ENCODE measurements at regions not wholly inside any gene's neighbourhood (a gene's known extent, or its start where the extent isn't known, plus 50 kb on each side); places are given as distances from the start of the nearest gene placed in this dataset.
A peak's percentile ranks its signal among the peaks of the same experiment; 100 is the strongest.

DNA sequence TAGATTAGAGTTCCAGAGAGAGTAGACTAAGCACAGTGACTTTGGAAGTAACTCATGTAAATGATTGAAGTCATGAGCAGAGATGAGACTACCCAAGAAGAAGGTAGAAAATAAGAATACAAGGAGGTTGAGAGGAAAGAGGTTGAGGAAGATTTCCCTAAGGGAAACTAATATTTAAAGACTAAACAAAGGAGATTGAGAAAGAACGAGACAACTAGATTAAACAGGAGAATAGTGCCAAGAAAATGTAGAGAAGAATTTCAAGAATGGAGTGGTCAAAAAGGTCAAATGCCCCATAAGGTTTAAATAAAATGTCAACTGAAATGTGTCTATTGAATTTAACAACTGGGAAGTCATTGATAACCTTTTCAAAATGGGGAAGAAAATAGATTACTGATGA is 59.0 kb downstream of the RPS29 start:
- FAIRE-seq = no peak

GRCh38 chr14:49526101-49526500 is 60.1 kb downstream of the RPS29 start:
- no peak for FAIRE-seq

GRCh38 chr14:49516286-49516685 is 69.9 kb downstream of the RPS29 start:
- FAIRE-seq = no peak

DNA sequence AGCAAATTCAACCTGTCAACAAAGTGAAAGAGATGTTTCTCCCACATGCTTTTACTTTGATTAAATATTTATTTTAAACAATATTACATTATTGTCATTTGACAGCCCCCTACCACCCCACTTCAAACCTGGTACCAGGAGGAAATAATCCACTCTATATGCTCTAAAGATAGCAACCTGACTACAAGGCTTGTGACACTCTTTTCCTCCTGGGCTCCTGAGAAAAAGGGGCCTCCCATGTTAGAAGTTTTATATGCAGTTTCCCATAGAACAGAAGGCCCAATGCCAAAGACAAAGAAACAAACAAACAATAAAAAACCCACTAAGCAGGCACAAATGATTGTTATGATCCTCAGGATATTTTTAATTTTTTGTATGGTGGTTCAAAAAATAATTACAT is 73.6 kb downstream of the RPS29 start:
- FAIRE-seq = no peak

DNA sequence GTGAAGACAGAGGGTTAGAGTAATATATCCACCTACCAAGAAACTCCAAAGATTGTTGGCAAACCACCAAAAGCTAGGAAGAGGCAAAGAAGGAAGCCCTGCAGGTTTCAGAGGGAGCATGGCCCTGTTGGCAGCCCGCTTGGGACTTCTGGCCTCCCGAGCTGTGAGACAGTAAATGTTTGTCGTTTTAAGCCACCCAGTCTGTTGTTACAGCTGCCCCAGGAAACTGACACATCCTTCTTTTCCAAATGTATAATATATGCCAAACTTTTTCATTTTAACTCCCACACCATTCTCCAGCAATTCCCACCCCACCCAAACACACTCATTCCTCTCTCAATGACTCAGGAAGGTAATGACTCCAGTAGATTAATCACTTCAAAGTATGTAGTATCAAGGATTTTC is 74.0 kb downstream of the RPS29 start:
- no peak for FAIRE-seq

GRCh38 chr14:49508124-49508523 is 78.1 kb downstream of the RPS29 start:
- no peak for FAIRE-seq

GRCh38 chr14:49506650-49507049 is 79.5 kb downstream of the RPS29 start:
- FAIRE-seq = no peak

GRCh38 chr14:49505041-49505766 is 81.0 kb downstream of the RPS29 start:
- FAIRE-seq = no peak

DNA sequence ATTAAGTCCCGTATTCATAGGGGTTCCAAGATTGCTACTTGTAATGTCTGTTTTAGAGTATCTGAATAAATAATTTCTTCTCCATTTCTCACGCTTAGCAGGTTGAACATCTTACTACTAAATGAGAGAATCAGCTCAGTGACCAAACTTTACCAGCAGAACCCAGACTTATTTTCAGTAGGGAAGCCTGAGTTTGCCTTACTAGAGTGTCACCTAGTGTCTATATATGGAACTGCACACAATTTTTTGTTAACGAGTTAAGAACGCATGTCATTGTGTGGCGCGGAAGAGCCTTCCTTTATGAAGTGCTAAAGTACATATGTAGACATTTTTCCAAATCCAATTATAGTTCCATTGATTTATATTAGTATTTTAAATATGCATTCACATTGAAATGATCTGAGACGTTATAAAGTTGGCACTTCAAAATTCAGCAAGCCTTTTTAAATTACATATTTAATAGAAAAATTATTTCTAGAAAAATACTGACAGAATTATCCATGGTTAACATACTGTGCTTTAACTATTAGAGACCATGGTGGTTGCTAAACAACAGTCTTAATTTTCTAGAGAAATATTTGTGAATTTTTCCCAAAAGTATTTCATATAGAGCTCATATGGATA is 88.3 kb downstream of the RPS29 start:
- peak; percentile 70 for FAIRE-seq

DNA sequence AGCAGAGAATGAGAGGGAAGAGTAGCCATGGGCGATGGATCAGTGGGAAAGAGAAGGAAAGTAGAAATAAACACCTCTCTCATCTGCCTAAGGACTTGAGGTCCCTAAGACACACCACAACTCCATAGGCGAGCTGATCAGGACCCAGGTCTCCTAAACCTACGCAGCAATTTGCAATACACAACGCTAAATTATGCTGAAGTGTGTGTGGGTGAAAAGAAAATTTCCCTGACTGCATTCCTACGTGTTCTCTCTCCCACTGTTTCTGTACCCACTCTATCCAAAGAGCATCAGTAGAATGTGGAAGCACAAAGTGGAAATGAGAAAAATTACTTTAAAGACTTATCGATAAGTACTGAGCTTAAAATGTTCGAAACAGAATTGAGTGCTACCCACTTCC is 88.9 kb downstream of the RPS29 start:
- FAIRE-seq = no peak

- no peak for FAIRE-seq
These were observed 91.3 kb downstream of the RPS29 start for GRCh38 chr14:49494836-49495235.

DNA sequence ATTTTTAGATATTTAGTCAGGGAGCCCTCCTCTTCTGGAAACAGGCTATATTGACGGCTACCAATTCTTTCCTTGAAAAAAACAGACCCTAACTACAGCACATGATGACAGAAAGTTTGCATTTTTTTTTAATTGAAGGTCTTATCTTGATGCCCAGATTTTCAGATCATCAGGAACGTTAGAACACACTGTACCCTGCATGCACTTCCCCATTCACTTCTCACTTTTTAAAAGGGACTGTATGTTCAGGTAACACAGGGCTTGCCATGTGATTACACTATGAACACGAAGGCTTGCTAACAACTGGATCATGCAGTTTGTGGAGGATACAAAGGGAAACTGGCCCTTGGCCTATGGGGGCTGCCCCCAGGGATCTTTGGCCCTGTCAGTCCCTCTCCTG is 92.6 kb downstream of the RPS29 start:
- no peak for FAIRE-seq

DNA sequence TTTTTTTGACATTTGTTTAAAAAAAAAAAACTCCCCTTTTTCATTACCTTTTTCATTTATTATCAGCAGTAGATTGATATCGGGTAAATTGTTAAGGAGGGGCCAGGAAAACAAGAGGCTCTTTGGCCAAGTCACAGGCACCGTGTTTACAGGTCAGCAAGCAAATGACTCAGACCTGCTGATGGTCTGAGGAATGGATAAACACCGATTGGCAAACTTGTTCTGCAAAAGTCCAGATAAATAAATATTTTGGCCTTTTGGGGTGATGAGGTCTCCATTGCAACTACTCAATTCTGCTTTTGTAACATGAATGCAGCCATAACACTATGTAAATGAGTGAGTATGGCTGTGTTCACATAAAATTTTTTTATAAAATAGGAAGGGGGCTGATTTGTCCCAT is 94.0 kb downstream of the RPS29 start:
- FAIRE-seq = no peak

GRCh38 chr14:49489341-49489740 is 96.8 kb downstream of the RPS29 start:
- FAIRE-seq = no peak

DNA sequence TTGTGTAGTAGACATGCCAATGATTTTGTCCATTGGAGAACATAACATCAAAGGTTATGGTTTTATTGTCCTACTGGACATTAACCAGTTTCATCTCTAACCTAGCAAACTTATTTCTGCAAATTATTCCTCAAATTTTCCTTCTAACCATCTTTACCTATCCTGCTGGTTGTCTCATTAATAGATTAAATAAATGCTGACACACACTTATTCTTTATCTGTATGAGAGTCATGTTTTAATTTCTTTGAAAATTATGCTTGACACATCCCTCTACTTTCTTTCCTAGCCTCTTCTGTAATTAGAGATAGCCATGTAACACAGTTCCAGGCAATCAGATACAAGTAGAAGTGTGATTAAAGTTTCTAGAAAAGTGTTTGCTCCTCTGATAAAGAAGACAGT is 98.9 kb downstream of the RPS29 start:
- FAIRE-seq = no peak

DNA sequence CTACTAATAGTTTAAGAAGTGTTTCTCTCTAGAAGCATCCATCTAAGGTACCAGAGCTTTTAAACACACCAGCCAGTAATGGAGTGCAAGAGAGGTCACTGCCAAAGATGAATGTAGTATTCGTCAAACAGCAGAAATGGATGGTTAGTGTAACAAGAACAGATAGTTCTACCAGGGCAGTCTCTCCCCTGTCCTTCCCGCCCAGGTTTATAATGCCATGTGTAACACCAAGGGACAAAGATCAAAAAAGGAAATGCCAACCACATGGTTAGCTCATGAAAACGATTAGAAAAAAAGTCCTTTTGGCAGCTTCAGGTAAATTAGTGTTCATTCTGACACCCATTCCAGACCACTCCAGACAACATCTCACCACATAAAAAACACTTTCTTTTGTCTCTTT is 100.9 kb downstream of the RPS29 start:
- FAIRE-seq = no peak

DNA sequence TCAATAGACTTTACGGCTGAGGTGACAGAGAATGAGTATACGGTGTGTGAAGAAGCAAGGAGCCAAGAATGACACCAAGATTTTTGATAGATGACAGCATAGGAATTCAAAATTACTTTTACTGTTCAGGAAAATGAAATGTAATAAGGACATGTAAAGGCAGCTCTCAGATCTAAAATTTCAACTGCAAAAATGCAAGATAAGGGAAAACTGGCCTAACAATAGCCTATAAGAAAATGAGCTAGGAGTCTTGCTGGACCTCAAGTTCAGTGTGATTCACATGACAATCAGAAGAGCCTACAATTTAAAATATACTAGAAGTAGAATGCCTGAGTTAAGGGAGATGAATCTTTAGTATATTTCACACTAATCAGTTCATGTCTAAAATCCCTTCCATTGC is 102.0 kb downstream of the RPS29 start:
- FAIRE-seq = no peak

- no peak for FAIRE-seq
These were observed 102.9 kb downstream of the RPS29 start for GRCh38 chr14:49483268-49483667.

DNA sequence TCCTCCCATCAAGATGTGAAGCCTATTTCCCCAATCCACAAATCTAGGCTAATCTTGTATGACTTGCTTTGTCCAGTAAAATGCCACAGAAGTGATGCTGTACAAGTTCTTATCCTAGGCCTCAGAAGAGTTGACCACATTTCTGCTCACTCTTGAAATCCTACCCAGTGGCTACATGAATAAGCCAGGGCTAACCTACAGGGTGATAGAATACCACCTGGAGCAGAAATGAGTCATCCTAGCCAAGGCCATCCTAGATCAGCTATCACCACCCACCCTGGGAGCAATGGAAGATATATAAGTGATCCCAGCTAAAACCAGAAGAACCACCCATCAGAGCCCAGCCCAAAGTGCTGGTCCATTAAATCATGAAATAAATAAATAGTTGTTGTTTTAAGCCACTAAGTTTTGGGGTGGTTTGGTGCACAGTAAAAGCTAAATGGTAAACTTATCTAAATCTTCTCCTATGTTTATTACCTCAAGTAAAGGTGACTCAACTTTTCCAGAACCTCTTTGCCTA is 105.1 kb downstream of the RPS29 start:
- no peak for FAIRE-seq

- FAIRE-seq = no peak
These were observed 106.0 kb downstream of the RPS29 start for GRCh38 chr14:49480053-49480760.

DNA sequence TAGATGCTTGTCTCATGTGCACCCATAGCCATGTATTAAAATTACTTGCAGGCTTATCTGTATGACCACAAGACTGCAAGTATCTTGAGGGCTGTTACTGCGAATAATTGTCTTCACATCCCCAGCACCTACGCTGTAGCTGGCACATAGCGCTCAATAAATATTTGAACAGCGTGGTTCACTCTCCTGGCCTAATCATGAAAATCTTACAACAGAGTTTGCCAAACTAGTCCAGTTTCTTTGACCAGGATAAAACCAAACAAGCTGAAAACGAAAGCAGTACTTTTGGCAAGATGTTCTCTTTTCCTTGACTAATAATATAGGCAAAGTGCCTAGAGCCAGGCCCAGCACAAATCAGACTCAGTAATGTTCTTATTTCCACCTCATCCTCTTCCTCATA is 106.7 kb downstream of the RPS29 start:
- no peak for FAIRE-seq

DNA sequence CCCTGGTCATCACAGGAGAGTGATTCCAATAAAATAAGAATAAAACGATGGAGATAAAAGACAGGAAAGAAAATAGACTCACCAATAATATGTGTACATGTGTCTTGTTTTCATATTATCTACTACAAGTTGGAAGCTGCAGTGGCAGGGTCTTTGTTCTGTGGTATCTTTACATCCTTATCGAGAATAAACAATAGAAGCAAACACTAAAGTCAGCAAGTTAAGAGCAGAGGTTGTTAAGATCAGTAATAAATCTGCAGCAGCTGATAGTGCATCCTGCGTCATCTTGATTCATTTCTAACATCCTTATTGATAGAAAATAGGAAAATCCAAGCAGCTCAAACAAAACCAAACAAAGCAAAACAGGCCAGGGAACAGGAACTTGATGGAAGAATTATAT is 107.4 kb downstream of the RPS29 start:
- FAIRE-seq = no peak

GRCh38 chr14:49467091-49467490 is 119.1 kb downstream of the RPS29 start:
- FAIRE-seq = no peak

DNA sequence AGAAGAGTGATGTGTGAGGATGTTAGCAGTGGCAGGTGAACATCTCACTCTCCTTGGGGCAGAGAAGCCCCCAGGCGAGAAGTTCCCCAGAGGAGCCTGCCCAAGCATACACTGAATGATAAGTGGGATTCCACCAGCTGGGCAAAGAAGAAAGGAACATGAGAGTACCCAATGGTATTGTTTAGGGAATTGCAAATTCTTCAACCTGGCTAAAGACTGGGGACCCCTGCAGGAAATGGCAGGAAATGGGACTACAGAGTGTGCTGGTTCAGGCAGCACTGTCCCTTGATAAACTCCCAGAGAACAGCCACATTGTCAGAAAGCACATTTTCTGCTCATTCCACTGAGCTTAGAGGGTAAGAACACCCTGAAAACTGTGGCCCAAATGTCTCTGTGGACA is 121.3 kb downstream of the RPS29 start:
- no peak for FAIRE-seq
